ENCODE measurements at regions not wholly inside any gene's neighbourhood (a gene's known extent, or its start where the extent isn't known, plus 50 kb on each side); places are given as distances from the start of the nearest gene placed in this dataset.

DNA sequence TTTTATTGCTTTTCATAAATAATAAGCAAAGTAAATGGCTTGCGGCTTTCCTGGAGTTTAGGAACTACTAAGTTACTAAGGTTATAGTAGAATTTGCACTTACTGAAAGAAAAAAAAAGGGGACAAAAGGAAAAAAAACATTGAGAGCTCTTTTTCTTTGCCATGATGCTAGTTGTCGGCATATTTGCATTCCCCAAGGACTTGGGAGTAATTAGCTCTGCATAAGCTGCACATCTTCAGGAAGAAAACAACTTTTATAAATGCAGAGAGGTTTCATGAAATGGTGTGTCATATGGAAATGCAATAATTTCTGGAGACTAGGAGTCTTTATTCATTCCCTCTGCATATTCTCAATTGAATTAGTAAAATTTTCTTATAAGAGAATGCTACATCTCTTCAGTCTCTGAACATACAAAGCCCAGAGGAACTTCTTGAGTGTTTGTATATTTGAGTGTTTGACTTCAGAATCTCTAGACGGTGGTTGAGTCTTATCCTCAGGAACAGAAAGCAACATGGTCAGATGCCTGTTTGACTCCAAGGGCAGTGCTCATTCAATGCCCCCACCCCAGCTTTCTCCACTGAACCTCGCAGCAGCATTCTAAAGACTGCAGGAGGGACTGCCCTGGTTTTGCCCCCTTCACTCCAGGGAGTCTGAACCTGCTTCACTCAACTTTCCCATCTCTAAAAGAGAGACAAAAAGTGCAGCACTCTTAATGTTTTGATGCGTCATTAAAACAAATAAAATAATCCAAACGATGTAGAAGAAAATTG, 158.9 kb upstream of the EEA1 start:
- TF ChIP-seq, protein P1, sequence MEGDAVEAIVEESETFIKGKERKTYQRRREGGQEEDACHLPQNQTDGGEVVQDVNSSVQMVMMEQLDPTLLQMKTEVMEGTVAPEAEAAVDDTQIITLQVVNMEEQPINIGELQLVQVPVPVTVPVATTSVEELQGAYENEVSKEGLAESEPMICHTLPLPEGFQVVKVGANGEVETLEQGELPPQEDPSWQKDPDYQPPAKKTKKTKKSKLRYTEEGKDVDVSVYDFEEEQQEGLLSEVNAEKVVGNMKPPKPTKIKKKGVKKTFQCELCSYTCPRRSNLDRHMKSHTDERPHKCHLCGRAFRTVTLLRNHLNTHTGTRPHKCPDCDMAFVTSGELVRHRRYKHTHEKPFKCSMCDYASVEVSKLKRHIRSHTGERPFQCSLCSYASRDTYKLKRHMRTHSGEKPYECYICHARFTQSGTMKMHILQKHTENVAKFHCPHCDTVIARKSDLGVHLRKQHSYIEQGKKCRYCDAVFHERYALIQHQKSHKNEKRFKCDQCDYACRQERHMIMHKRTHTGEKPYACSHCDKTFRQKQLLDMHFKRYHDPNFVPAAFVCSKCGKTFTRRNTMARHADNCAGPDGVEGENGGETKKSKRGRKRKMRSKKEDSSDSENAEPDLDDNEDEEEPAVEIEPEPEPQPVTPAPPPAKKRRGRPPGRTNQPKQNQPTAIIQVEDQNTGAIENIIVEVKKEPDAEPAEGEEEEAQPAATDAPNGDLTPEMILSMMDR (IDR thresholded peaks at IDR 0.05; ENCODE audit: low read length): no peak
- TF ChIP-seq EZH2 (IDR thresholded peaks at IDR 0.05; ENCODE audit: borderline replicate concordance, low read length): no peak
